LoVo (cell line): ENCODE measurements at regions not wholly inside any gene's neighbourhood (a gene's known extent, or its start where the extent isn't known, plus 50 kb on each side); places are given as distances from the start of the nearest gene placed in this dataset.

Source experiments
- DNase-seq: peaks from one replicate; pipeline ENCODE4 v3.0.0-alpha.2; 2016; ENCODE audit warnings: low spot score

GRCh38 chr2:81334046-81334445 is 1029.5 kb upstream of the LRRTM1 start:
- DNase-seq = no peak

GRCh38 chr2:81328968-81329367 is 1024.4 kb upstream of the LRRTM1 start:
- DNase-seq = no peak

GRCh38 chr2:81327911-81328310 is 1023.4 kb upstream of the LRRTM1 start:
- DNase-seq = no peak

- DNase-seq = no peak
Measured at GRCh38 chr2:81324046-81324445, 1019.5 kb upstream of the LRRTM1 start.

- DNase-seq = peak; percentile 51
Measured at GRCh38 chr2:81304154-81304830, 999.7 kb upstream of the LRRTM1 start.

GRCh38 chr2:81303321-81303720 is 998.8 kb upstream of the LRRTM1 start:
- no peak for DNase-seq

- no peak for DNase-seq
Measured at GRCh38 chr2:81299841-81300240, 995.3 kb upstream of the LRRTM1 start.

GRCh38 chr2:81290846-81291245 is 986.3 kb upstream of the LRRTM1 start:
- no peak for DNase-seq

- no peak for DNase-seq
Measured at GRCh38 chr2:81283081-81283480, 978.5 kb upstream of the LRRTM1 start.

- no peak for DNase-seq
Measured at GRCh38 chr2:81282151-81282769, 977.7 kb upstream of the LRRTM1 start.

GRCh38 chr2:81276595-81276994 is 972.0 kb upstream of the LRRTM1 start:
- DNase-seq = no peak

- DNase-seq = no peak
Measured at GRCh38 chr2:81266106-81266505, 961.6 kb upstream of the LRRTM1 start.

- no peak for DNase-seq
Measured at GRCh38 chr2:81263989-81264388, 959.4 kb upstream of the LRRTM1 start.

- peak; percentile 37 for DNase-seq
Measured at GRCh38 chr2:81260320-81260719, 955.8 kb upstream of the LRRTM1 start.

GRCh38 chr2:81250270-81250669 is 945.7 kb upstream of the LRRTM1 start:
- DNase-seq = no peak

- no peak for DNase-seq
Measured at GRCh38 chr2:81249152-81249551, 944.6 kb upstream of the LRRTM1 start.

- no peak for DNase-seq
Measured at GRCh38 chr2:81247648-81248047, 943.1 kb upstream of the LRRTM1 start.

- no peak for DNase-seq
Measured at GRCh38 chr2:81242501-81242900, 937.9 kb upstream of the LRRTM1 start.

GRCh38 chr2:81238462-81238861 is 933.9 kb upstream of the LRRTM1 start:
- no peak for DNase-seq

GRCh38 chr2:81235601-81236000 is 931.0 kb upstream of the LRRTM1 start:
- no peak for DNase-seq

GRCh38 chr2:81234711-81235110 is 930.2 kb upstream of the LRRTM1 start:
- DNase-seq = no peak

- no peak for DNase-seq
Measured at GRCh38 chr2:81225756-81226155, 921.2 kb upstream of the LRRTM1 start.

GRCh38 chr2:81213598-81213997 is 909.0 kb upstream of the LRRTM1 start:
- no peak for DNase-seq

GRCh38 chr2:81206216-81206615 is 901.7 kb upstream of the LRRTM1 start:
- DNase-seq = no peak
